ENCODE measurements at regions not wholly inside any gene's neighbourhood (a gene's known extent, or its start where the extent isn't known, plus 50 kb on each side); places are given as distances from the start of the nearest gene placed in this dataset.

GRCh38 chr3:24945563-24945962, 450.9 kb upstream of the THRB start:
- DNase-seq: no peak

- DNase-seq: no peak
Measured at GRCh38 chr3:24947103-24947502, 452.5 kb upstream of the THRB start.

- DNase-seq: no peak
Measured at GRCh38 chr3:24951180-24951579, 456.5 kb upstream of the THRB start.

- DNase-seq: no peak
Measured at GRCh38 chr3:24952388-24952787, 457.7 kb upstream of the THRB start.

- no peak for DNase-seq
Measured at GRCh38 chr3:24953060-24953771, 458.6 kb upstream of the THRB start.

- DNase-seq: no peak
Measured at GRCh38 chr3:24956613-24957012, 462.0 kb upstream of the THRB start.

GRCh38 chr3:24958271-24958670, 463.6 kb upstream of the THRB start:
- DNase-seq: no peak

GRCh38 chr3:24958910-24959447, 464.3 kb upstream of the THRB start:
- DNase-seq: no peak

GRCh38 chr3:24963762-24964625, 464.1 kb upstream of the RARB start:
- no peak for DNase-seq

GRCh38 chr3:24965706-24966385, 462.2 kb upstream of the RARB start:
- no peak for DNase-seq

- DNase-seq: no peak
Measured at GRCh38 chr3:24968036-24968435, 460.0 kb upstream of the RARB start.

GRCh38 chr3:24972491-24972890, 455.6 kb upstream of the RARB start:
- DNase-seq: no peak

- DNase-seq: no peak
Measured at GRCh38 chr3:24981309-24981708, 446.8 kb upstream of the RARB start.

GRCh38 chr3:24981924-24982323, 446.1 kb upstream of the RARB start:
- DNase-seq: no peak

- no peak for DNase-seq
Measured at GRCh38 chr3:24985668-24986067, 442.4 kb upstream of the RARB start.

- no peak for DNase-seq
Measured at GRCh38 chr3:24986612-24987011, 441.5 kb upstream of the RARB start.

GRCh38 chr3:24999357-24999756, 428.7 kb upstream of the RARB start:
- no peak for DNase-seq

GRCh38 chr3:25000971-25001591, 427.0 kb upstream of the RARB start:
- no peak for DNase-seq

GRCh38 chr3:25002052-25002451, 426.0 kb upstream of the RARB start:
- DNase-seq: no peak

- no peak for DNase-seq
Measured at GRCh38 chr3:25007974-25008658, 419.9 kb upstream of the RARB start.

- DNase-seq: no peak
Measured at GRCh38 chr3:25009665-25010064, 418.4 kb upstream of the RARB start.

- DNase-seq: no peak
Measured at GRCh38 chr3:25015599-25015998, 412.5 kb upstream of the RARB start.
